GM12878 (cell line): ENCODE measurements at regions not wholly inside any gene's neighbourhood (a gene's known extent, or its start where the extent isn't known, plus 50 kb on each side); places are given as distances from the start of the nearest gene placed in this dataset.

Experiments
- ATAC-seq: fragments of 200-7000 bp; cut with Tn5 transposase; 3 replicates; pipeline ENCODE4 v1.9.1; 2020; ENCODE audit warnings: mild to moderate bottlenecking, moderate library complexity
- BruUV-seq: library from RNA; stranded (reverse); fragments of 400-500 nt; replicated peaks from 2 replicates; lab custom pipeline; 2021; lab: Mats Ljungman, UMichigan
- CTCF ChIA-PET: fragments of 300-600 bp; sonication (Branson Sonifier 250); formaldehyde crosslinking; extraction: SDS; loops from one replicate; lab custom pipeline; 2021; ENCODE audit warnings: inconsistent platforms; lab: Yijun Ruan, JAX
- POLR2A ChIA-PET: fragments of 350-600 bp; formaldehyde crosslinking; extraction: SDS; loops from one replicate; lab custom pipeline; 2021; ENCODE audit warnings: inconsistent platforms; lab: Charles Lee
- RAD21 ChIA-PET: fragments of 300-600 bp; sonication (Branson Sonifier 250); formaldehyde crosslinking; loops from one replicate; lab custom pipeline; 2023; ENCODE audit warnings: antibody characterized with exemption; ENCODE audit not compliant: unreplicated experiment; lab: Charles Lee
- SMC1A ChIA-PET: fragments of 300-600 bp; sonication (Branson Sonifier 250); formaldehyde crosslinking; loops from one replicate; lab custom pipeline; 2023; ENCODE audit not compliant: unreplicated experiment, uncharacterized antibody; lab: Charles Lee
- DNase-seq: peaks from one replicate; pipeline ENCODE4 v3.0.0-alpha.2; 2011; ENCODE audit warnings: low read depth, low spot score
- FAIRE-seq: peaks from 3 replicates; lab custom pipeline; 2011; peaks lifted over from hg19 to GRCh38; lab: Jason Lieb, UNC
- H2AFZ ChIP-seq: 2 replicates; pipeline ENCODE4 v1.6.0; 2011; ENCODE audit warnings: low read depth, low read length, control low read depth; ENCODE audit not compliant: control insufficient read depth
- H3K27ac ChIP-seq: 2 replicates; pipeline ENCODE4 v1.5.1; 2011; ENCODE audit warnings: control low read depth; ENCODE audit not compliant: control insufficient read depth, insufficient read depth
- H3K27me3 ChIP-seq, 2 experiments: replicated peaks in 1 of 2; 2 replicates each; pipeline versions ENCODE4 v1.6.0 to v1.6.1; 2011; ENCODE audit warnings: low read length in 1 of 2; ENCODE audit not compliant: control insufficient read depth in 2 of 2, insufficient read depth in 2 of 2
- H3K36me3 ChIP-seq, 2 experiments: 2 replicates each; pipeline ENCODE4 v1.5.1; 2011; ENCODE audit warnings: low read length in 1 of 2; ENCODE audit not compliant: control insufficient read depth in 2 of 2, insufficient read depth in 2 of 2
- H3K4me1 ChIP-seq: 2 replicates; pipeline ENCODE4 v1.6.1; 2011; ENCODE audit warnings: mild to moderate bottlenecking, low read length, moderate library complexity, mixed read lengths; ENCODE audit not compliant: control insufficient read depth, insufficient read depth
- H3K4me2 ChIP-seq: 2 replicates; pipeline ENCODE4 v1.6.0; 2011; ENCODE audit warnings: control low read depth; ENCODE audit not compliant: control insufficient read depth, insufficient read depth
- H3K4me3 ChIP-seq: fragments of 200-600 bp; sonication (generic); 2 replicates; pipeline ENCODE4 v1.5.1; 2016
- H3K79me2 ChIP-seq: 2 replicates; pipeline ENCODE4 v1.6.0; 2011; ENCODE audit warnings: low read length; ENCODE audit not compliant: control insufficient read depth, insufficient read depth
- H3K9ac ChIP-seq: 2 replicates; pipeline ENCODE4 v1.8.0; 2011; ENCODE audit warnings: low read length, control low read depth, mixed read lengths; ENCODE audit not compliant: control insufficient read depth, insufficient read depth
- H3K9me3 ChIP-seq: replicated peaks from 3 replicates; pipeline ENCODE4 v1.5.1; 2011; ENCODE audit warnings: mild to moderate bottlenecking, low read length; ENCODE audit not compliant: control insufficient read depth, insufficient read depth
- H4K20me1 ChIP-seq: 2 replicates; pipeline ENCODE4 v1.6.0; 2011; ENCODE audit not compliant: control insufficient read depth, insufficient read depth
- CREM ChIP-seq: IDR thresholded peaks from 2 replicates; pipeline ENCODE4 v1.6.1; 2014; ENCODE audit warnings: antibody characterized with exemption, low read depth
- IRF4 ChIP-seq: IDR thresholded peaks from 2 replicates; pipeline ENCODE4 v1.6.1; 2011; ENCODE audit warnings: low read depth, low read length
- KDM1A ChIP-seq: fragments of 200-600 bp; sonication (generic); IDR thresholded peaks from 2 replicates; pipeline ENCODE4 v1.6.1; 2016; ENCODE audit warnings: borderline replicate concordance
- MAX ChIP-seq: IDR thresholded peaks from 2 replicates; pipeline ENCODE4 v1.6.1; 2012; ENCODE audit warnings: low read depth, low read length, improper control_type of control experiment
- PML ChIP-seq: IDR thresholded peaks from 2 replicates; pipeline ENCODE4 v1.6.1; 2012; ENCODE audit warnings: low read length, inconsistent platforms
- RBBP5 ChIP-seq: fragments of 200-600 bp; sonication (generic); conservative IDR thresholded peaks from 2 replicates; pipeline ENCODE4 v1.6.1; 2016
- SIX5 ChIP-seq: IDR thresholded peaks from 2 replicates; pipeline ENCODE4 v1.6.1; 2011; ENCODE audit warnings: mild to moderate bottlenecking, low read depth, low read length, moderate library complexity; ENCODE audit not compliant: severe bottlenecking
- ZNF217 ChIP-seq: fragments of 450-650 bp; IDR thresholded peaks from 2 replicates; pipeline ENCODE4 v1.6.1; 2017; ENCODE audit warnings: antibody characterized with exemption, mild to moderate bottlenecking
- ZNF24 ChIP-seq: fragments of 450-650 bp; IDR thresholded peaks from 2 replicates; pipeline ENCODE4 v1.6.1; 2017; ENCODE audit warnings: antibody characterized with exemption, mild to moderate bottlenecking
- WGBS: methylation state at CpG from one replicate; pipeline ENCODE4 v1.1.6; 2016; ENCODE audit warnings: low lambda C conversion rate; ENCODE audit not compliant: insufficient replicate concordance, insufficient coverage; ENCODE audit errors: missing lambda C conversion rate; 5-methylcytosine and 5-hydroxymethylcytosine counted together
- in situ Hi-C: fragments of 300-500 bp; cut with MboI; formaldehyde crosslinking; loops from 9 replicates; pipeline ENCODE4 v1.14.3; 2018; ENCODE audit warnings: mixed read lengths
- intact Hi-C: fragments of 100-400 bp; cut with micrococcal nuclease; formaldehyde crosslinking; loops from one replicate; pipeline ENCODE4 v1.14.2; 2022; ENCODE audit not compliant: unreplicated experiment
- TF ChIP-seq, protein P1 (sequence below): IDR thresholded peaks from 2 replicates; pipeline ENCODE4 v1.6.1; 2011; ENCODE audit warnings: mild to moderate bottlenecking, low read depth, low read length, moderate library complexity; ENCODE audit not compliant: insufficient replicate concordance
- TF ChIP-seq, protein P2 (sequence below): fragments of 450-650 bp; IDR thresholded peaks from 2 replicates; pipeline ENCODE4 v1.6.1; 2017; ENCODE audit warnings: mild to moderate bottlenecking

DNA sequence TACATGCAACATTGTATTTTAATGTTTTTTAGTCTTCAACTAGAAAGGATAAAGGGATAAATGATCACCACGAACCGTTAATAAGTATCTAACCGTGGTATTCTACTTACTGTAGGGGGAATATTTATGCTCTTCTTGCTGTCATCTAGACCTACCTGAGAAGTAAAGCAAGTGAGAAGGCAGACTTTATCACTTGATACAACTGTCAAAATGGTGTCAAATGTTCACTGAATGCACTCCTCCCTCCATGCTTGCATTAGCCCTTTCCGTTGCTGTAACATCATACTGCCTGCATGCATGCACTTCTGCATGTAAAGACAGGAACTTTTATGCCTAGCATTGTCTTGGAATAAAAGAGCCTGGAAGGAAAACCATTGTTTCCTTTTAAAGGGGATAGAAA, 298.6 kb upstream of the PMFBP1 start:
- in situ Hi-C loops, result no loop called here
- no peaks in the 10 kb centered on the region for H3K9me3 ChIP-seq
- 92% methylated on average over 4 of the region's 4 CpGs for WGBS
- no peaks in the 10 kb centered on the region for H3K27me3 ChIP-seq
- FAIRE-seq (no peak), ATAC-seq (no peak), DNase-seq (no peak)
- H4K20me1 ChIP-seq, result no peaks in the 10 kb centered on the region
- ChIA-PET SMC1A (interaction anchor here (0.6 to 1.1 kb wide), 3 partner anchors 50 to 346 kb away, joined by 3 read pairs; no protein-coding TSS in a partner anchor), CTCF (interaction anchor here (0.6 to 5.3 kb wide), 2 partner anchors 346 to 693 kb away, joined by 3 to 92 read pairs; no protein-coding TSS in a partner anchor), POLR2A (no interaction called here), RAD21 (interaction anchor here (0.9 kb wide), 1 partner anchor 347 kb away, joined by 3 read pairs; no protein-coding TSS in a partner anchor)
- H3K9ac ChIP-seq, result no peak overlapping the region
- BruUV-seq, result no TSS peak
- H3K4me2 ChIP-seq, result no peak overlapping the region
- TF ChIP-seq IRF4, result no peak
- TF ChIP-seq CREM, result no peak
- TF ChIP-seq, protein P1, sequence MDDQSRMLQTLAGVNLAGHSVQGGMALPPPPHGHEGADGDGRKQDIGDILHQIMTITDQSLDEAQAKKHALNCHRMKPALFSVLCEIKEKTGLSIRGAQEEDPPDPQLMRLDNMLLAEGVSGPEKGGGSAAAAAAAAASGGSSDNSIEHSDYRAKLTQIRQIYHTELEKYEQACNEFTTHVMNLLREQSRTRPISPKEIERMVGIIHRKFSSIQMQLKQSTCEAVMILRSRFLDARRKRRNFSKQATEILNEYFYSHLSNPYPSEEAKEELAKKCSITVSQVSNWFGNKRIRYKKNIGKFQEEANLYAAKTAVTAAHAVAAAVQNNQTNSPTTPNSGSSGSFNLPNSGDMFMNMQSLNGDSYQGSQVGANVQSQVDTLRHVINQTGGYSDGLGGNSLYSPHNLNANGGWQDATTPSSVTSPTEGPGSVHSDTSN, result no peak
- TF ChIP-seq ZNF217, result no peak
- TF ChIP-seq, protein P2, sequence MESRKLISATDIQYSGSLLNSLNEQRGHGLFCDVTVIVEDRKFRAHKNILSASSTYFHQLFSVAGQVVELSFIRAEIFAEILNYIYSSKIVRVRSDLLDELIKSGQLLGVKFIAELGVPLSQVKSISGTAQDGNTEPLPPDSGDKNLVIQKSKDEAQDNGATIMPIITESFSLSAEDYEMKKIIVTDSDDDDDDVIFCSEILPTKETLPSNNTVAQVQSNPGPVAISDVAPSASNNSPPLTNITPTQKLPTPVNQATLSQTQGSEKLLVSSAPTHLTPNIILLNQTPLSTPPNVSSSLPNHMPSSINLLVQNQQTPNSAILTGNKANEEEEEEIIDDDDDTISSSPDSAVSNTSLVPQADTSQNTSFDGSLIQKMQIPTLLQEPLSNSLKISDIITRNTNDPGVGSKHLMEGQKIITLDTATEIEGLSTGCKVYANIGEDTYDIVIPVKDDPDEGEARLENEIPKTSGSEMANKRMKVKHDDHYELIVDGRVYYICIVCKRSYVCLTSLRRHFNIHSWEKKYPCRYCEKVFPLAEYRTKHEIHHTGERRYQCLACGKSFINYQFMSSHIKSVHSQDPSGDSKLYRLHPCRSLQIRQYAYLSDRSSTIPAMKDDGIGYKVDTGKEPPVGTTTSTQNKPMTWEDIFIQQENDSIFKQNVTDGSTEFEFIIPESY, result no peak
- no peak for TF ChIP-seq ZNF24
- TF ChIP-seq SIX5, result no peak
- TF ChIP-seq KDM1A, result no peak
- no peak for TF ChIP-seq RBBP5
- no peak for TF ChIP-seq MAX
- TF ChIP-seq PML, result no peak
- no peak overlapping the region for H2AFZ ChIP-seq
- no peaks in the 10 kb centered on the region for H3K4me1 ChIP-seq
- H3K36me3 ChIP-seq, result no peaks in the 10 kb centered on the region
- no peak overlapping the region for H3K4me3 ChIP-seq
- intact Hi-C loops, result no loop called here
- H3K27ac ChIP-seq, result no peak overlapping the region
- H3K79me2 ChIP-seq, result no peaks in the 10 kb centered on the region
